Stimulated activated naive B cell treated with anti-CD40 and anti-IgM and Interleukin-4, amounts not matched to agents 10 μg/mL and 1 μg/mL and 100 μg/mL, for 72 hours (primary cell): ENCODE measurements at regions not wholly inside any gene's neighbourhood (a gene's known extent, or its start where the extent isn't known, plus 50 kb on each side); places are given as distances from the start of the nearest gene placed in this dataset.
"Not testable (repeated sequence)": the region's sequence is repeated elsewhere in the genome, so short reads cannot be mapped to it uniquely, and the experiment has no call there.

Experiments used
- ATAC-seq, 2 donors: fragments of 150-1000 bp; cut with Tn5 transposase; replicated peaks; 2 replicates each; pipeline ENCODE4 v1.10.0; 2021; ENCODE audit warnings: moderate library complexity in 1 of 2
- DNase-seq: peaks from one replicate; pipeline ENCODE4 v3.0.0; 2021
- H3K27ac Mint-ChIP-seq: one replicate; pipeline ENCODE4 v1.8.0; 2022; ENCODE audit warnings: mild to moderate bottlenecking, mixed read lengths
- H3K27me3 Mint-ChIP-seq, 2 donors: one replicate each; pipeline ENCODE4 v1.8.0; 2022; ENCODE audit warnings: mixed read lengths in 2 of 2
- H3K36me3 Mint-ChIP-seq, 2 donors: one replicate each; pipeline ENCODE4 v1.8.0; 2022; ENCODE audit warnings: mixed read lengths in 2 of 2, mild to moderate bottlenecking in 1 of 2
- H3K4me1 Mint-ChIP-seq, 2 donors: one replicate each; pipeline ENCODE4 v1.8.0; 2022; ENCODE audit warnings: mixed read lengths in 2 of 2, mild to moderate bottlenecking in 1 of 2
- H3K4me3 Mint-ChIP-seq, 2 donors: one replicate each; pipeline ENCODE4 v1.8.0; 2022; ENCODE audit warnings: mild to moderate bottlenecking in 2 of 2, mixed read lengths in 2 of 2, moderate library complexity in 1 of 2
- H3K9me3 Mint-ChIP-seq, 2 donors: one replicate each; pipeline ENCODE4 v1.8.0; 2022; ENCODE audit warnings: mixed read lengths in 2 of 2, mild to moderate bottlenecking in 1 of 2

DNA sequence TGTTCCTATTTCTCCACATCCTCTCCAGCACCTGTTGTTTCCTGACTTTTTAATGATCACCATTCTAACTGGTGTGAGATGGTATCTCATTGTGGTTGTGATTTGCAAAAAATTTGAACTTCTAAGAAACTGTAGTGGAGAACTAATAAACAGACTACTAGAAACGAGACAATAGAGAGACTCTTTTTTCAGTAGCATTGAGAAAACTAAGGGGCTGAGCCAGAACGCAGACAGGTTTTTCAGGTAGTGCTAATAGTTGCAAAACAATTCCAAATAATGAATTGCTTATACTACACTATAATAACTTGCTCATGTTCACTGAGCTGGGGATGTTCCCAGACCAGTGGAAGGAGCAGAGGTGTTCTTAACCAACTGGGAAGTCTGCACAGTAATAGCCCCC lies 98.8 kb upstream of the DPH5 start:
- ATAC-seq (no peak), DNase-seq (no peak)
- no peaks in the 10 kb centered on the region for H3K9me3 Mint-ChIP-seq
- H3K27ac Mint-ChIP-seq: no peak overlapping the region
- no peaks in the 10 kb centered on the region for H3K36me3 Mint-ChIP-seq
- no peak overlapping the region for H3K4me3 Mint-ChIP-seq
- peaks cover 26 to 42% of the 10 kb centered on the region in 2 donors for H3K4me1 Mint-ChIP-seq
- H3K27me3 Mint-ChIP-seq: no peaks in the 10 kb centered on the region

DNA sequence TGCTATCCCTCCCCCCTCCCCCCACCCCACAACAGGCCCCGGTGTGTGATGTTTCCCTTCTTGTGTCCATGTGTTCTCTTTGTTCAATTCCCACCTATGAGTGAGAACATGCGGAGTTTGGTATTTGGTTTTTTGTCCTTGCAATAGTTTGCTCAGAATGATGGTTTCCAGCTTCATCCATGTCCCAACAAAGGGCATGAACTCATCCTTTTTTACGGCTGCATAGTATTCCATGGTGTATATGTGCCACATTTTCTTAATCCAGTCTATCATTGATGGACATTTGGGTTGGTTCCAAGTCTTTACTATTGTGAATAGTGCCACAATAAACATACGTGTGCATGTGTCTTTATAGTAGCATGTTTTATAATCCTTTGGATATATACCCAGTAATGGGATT lies 98.3 kb upstream of the DPH5 start:
- not testable (repeated sequence) for H3K27me3 Mint-ChIP-seq, H3K4me3 Mint-ChIP-seq, H3K27ac Mint-ChIP-seq, ATAC-seq, H3K36me3 Mint-ChIP-seq, H3K9me3 Mint-ChIP-seq, DNase-seq
- H3K4me1 Mint-ChIP-seq: peaks cover 26 to 47% of the 10 kb centered on the region in 2 donors

DNA sequence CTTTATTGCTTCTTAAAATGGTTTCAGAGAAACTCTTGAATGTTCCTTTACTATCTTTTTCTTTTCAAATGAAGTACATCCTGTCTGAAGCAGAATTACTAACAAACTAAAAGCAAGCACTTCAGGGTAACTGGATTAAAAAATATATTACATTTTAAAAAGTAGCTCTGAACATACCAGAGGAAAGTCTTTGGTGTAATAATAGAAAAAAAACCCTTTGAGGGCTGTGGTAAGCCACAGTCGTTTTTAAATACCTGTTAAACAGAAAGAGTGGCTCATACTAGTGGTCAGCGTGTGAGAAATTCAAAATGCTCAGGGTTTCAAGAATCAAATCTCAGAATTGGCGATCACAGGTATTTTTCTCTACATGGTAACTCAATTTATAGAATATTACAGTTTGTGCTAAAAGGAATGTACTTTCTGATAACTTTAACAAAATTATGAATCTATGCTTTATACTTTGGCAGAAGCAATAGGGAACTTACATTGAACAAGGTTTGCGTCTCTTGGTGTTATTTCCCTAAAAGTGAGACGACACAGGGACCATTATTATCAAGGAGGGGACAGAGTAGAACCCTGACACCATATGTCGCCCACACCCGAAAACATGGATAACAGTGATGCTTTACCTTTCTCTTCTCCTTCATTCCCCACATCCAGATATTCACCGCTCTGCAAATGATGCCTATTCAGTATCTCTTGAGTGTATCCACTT lies 97.0 kb upstream of the DPH5 start:
- Mint-ChIP-seq H3K27ac (no peak overlapping the region), H3K36me3 (no peaks in the 10 kb centered on the region), H3K9me3 (no peaks in the 10 kb centered on the region), H3K27me3 (no peaks in the 10 kb centered on the region), H3K4me3 (peak overlapping the region in 1 of 2 donors; percentile 50), H3K4me1 (peaks cover 20 to 40% of the 10 kb centered on the region in 2 donors)
- peak; percentile 93 to 96 for ATAC-seq
- DNase-seq: no peak

DNA sequence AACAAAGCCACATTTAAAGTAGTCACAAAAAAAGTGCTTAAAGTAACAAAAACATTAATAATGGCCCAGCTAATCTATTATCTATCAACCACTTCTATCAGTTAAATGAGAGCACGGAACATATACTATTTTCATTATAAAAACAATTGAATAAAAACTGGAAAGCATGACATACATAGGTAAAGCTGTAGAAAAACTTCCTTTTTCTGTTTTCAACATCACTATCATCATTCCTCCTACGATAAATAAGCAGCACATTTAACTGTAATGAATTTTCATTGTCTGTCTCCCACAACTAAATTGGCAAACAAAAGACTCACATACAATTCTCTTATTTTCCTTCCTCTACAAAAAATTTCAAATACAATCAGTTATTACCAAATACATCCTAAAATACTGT lies 96.4 kb upstream of the DPH5 start:
- no peaks in the 10 kb centered on the region for H3K36me3 Mint-ChIP-seq
- DNase-seq: no peak
- H3K4me1 Mint-ChIP-seq: peaks cover 20 to 40% of the 10 kb centered on the region in 2 donors
- no peak overlapping the region for H3K27ac Mint-ChIP-seq
- no peaks in the 10 kb centered on the region for H3K27me3 Mint-ChIP-seq
- H3K4me3 Mint-ChIP-seq: peak overlapping the region; percentile 39 to 50
- peak; percentile 54 to 57 for ATAC-seq
- no peaks in the 10 kb centered on the region for H3K9me3 Mint-ChIP-seq

DNA sequence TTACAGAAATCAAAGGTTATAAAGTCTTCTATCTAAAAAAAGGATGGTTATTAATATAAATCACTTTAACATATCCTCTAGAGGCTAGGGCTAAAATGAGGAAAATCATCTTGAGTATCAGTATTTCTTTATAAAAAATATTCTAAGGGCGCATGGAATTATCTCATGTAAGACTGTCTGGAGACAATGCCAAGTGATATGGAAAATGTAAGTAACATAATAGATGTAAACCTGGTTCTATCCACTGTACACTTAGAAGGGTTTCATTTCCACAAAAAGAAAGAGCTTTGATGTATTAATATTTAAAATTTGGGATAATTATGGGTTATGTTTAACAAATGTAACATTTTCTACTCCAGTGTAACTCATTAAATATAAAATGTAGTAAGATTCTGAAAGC lies 95.9 kb upstream of the DPH5 start:
- Mint-ChIP-seq H3K4me3 (peak overlapping the region in 1 of 2 donors; percentile 50), H3K36me3 (no peaks in the 10 kb centered on the region), H3K9me3 (no peaks in the 10 kb centered on the region), H3K27me3 (no peaks in the 10 kb centered on the region), H3K4me1 (peaks cover 20 to 40% of the 10 kb centered on the region in 2 donors), H3K27ac (no peak overlapping the region)
- DNase-seq (no peak), ATAC-seq (peak; percentile 46 to 53)

DNA sequence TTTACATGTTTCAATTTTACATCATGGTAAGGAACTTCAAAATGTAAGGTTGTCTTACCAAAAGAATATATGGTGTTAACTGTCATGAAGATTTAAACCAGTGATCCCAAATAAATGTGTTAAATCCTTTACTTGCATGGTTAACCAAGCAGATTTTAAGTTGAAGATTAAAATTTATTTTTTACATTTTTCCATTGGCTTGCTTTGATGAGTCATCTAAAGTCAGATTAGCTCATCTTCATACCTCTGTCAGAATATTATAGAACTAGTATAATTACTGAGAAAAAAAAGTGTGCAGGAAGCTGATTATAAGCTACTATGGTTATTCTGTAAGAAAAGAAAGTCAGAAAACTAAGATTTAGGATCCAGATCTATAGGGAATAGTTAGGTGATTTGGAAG lies 95.3 kb upstream of the DPH5 start:
- no peaks in the 10 kb centered on the region for H3K36me3 Mint-ChIP-seq
- DNase-seq: no peak
- no peak overlapping the region for H3K4me3 Mint-ChIP-seq
- H3K27me3 Mint-ChIP-seq: no peaks in the 10 kb centered on the region
- H3K4me1 Mint-ChIP-seq: peaks cover 22 to 46% of the 10 kb centered on the region in 2 donors
- H3K27ac Mint-ChIP-seq: peak overlapping the region; percentile 52
- no peak for ATAC-seq
- H3K9me3 Mint-ChIP-seq: no peaks in the 10 kb centered on the region

DNA sequence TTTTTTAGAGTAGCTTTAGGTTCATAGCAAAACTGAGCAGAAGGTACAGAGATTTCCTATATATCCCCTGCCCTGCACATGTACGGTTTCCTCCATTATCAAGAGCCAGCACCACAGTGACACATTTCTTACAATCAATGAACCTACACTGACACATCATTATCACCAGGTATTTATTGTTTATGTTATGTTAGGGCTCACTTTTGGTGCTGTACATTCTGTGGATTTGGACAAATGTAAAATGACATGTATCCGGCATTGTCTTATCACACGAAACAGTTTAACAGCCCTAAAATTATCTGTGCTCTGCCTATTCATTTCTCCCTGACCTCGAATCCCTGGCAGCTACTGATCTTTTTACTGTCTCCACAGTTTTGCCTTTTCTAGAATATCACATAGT lies 93.7 kb upstream of the DPH5 start:
- no peaks in the 10 kb centered on the region for H3K27me3 Mint-ChIP-seq
- ATAC-seq: no peak
- H3K4me3 Mint-ChIP-seq: no peak overlapping the region
- no peaks in the 10 kb centered on the region for H3K9me3 Mint-ChIP-seq
- no peaks in the 10 kb centered on the region for H3K36me3 Mint-ChIP-seq
- no peak for DNase-seq
- peaks cover 21 to 45% of the 10 kb centered on the region in 2 donors for H3K4me1 Mint-ChIP-seq
- no peak overlapping the region for H3K27ac Mint-ChIP-seq

DNA sequence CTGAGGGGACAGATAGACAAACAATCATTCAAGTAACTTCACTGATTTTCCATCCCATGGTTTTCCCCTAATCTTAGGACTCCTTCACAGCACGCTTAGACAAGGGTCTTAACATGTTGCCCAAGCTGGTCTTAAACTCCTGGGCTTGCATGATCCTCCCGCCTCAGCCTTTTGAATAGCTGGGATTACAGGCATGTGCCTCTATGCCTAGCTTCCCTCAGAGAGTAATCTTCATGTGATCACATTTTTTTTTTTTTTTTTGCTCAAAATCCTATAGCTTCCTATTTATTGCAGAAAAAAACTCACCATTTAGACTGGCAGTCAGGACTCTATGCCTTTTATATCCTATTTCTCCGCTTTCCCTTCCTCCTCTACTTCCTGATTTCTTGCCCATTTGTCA lies 90.4 kb upstream of the DPH5 start:
- DNase-seq (no peak), ATAC-seq (no peak)
- peaks cover 24 to 45% of the 10 kb centered on the region in 2 donors for H3K4me1 Mint-ChIP-seq
- H3K9me3 Mint-ChIP-seq: no peaks in the 10 kb centered on the region
- H3K27me3 Mint-ChIP-seq: no peaks in the 10 kb centered on the region
- H3K4me3 Mint-ChIP-seq: no peak overlapping the region
- peaks cover 0 to 4% of the 10 kb centered on the region in 2 donors for H3K36me3 Mint-ChIP-seq
- no peak overlapping the region for H3K27ac Mint-ChIP-seq

DNA sequence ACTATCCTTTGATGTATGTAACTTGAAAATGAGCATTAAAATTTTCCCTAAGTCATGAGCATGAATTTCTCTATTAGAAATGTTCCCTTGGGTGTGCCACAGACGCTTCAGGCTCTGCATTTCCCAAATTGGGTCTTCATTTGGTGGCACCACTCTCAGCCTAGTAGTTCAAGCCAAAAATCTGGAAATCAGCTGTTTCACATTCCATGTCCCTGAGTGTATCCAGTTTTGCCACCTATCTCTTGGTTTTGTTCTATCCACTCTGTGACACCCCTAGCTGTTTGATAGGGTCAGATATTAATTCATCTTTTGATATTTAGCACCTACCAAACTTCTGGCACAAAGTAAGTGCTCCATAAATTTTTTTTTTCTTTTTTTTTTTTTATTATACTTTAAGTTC lies 89.5 kb upstream of the DPH5 start:
- peaks cover 0 to 4% of the 10 kb centered on the region in 2 donors for H3K36me3 Mint-ChIP-seq
- peaks cover 27 to 49% of the 10 kb centered on the region in 2 donors for H3K4me1 Mint-ChIP-seq
- H3K27ac Mint-ChIP-seq: no peak overlapping the region
- peaks cover 0 to 2% of the 10 kb centered on the region in 2 donors for H3K9me3 Mint-ChIP-seq
- ATAC-seq: no peak
- H3K27me3 Mint-ChIP-seq: no peaks in the 10 kb centered on the region
- no peak for DNase-seq
- no peak overlapping the region for H3K4me3 Mint-ChIP-seq

DNA sequence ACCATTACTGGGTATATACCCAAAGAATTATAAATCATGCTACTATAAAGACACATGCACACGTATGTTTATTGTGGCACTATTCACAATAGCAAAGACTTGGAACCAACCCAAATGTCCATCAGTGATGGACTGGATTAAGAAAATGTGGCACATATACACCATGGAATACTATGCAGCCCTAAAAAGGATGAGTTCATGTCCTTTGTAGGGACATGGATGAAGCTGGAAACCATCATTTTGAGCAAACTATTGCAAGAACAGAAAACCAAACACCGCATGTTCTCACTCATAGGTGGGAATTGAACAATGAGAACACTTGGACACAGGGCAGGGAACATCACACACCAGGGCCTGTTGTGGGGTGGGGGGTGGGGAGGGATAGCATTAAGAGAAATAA lies 88.5 kb upstream of the DPH5 start:
- H3K27ac Mint-ChIP-seq, H3K36me3 Mint-ChIP-seq, H3K4me3 Mint-ChIP-seq, H3K9me3 Mint-ChIP-seq, H3K27me3 Mint-ChIP-seq, ATAC-seq, DNase-seq: not testable (repeated sequence)
- peaks cover 28 to 47% of the 10 kb centered on the region in 2 donors for H3K4me1 Mint-ChIP-seq

DNA sequence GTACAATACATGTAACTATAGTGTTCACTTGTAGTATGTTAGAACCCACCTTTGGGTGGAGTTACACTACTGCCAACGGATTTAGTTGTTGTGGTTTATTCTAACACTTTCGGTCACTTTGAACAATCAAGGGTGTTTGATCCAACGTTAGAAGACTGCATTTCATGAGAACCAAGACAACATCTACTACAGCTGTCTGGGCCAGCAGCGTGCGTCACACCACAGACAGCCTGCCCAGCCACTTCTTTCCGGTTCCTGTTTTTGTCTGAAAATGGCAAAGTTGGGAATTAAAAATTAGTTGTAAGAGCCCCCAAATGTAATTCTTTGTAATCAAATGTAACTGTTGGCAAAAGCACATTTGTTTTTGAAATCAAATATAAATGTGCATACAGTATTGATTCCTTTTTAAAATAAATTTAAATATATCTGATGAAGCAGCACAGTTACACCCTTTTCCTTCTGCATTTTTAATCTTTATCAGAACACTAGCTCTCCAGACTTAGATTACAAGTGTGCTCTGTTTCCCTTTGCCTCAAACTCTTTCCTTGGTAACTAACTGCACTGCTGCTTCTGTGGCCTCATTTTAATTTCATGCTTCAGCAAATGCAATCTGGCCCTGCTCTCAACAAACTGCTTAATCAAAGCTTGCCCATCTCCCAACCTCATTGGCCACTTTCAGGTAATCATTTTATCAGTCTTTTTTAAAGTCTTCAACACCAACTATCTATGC lies 86.6 kb upstream of the DPH5 start:
- ATAC-seq: peak; percentile 99 to 100
- H3K27me3 Mint-ChIP-seq: no peaks in the 10 kb centered on the region
- H3K4me3 Mint-ChIP-seq: peak overlapping the region; percentile 44 to 55
- peaks cover 0 to 2% of the 10 kb centered on the region in 2 donors for H3K9me3 Mint-ChIP-seq
- DNase-seq: peak; percentile 63
- H3K27ac Mint-ChIP-seq: peak overlapping the region; percentile 90
- H3K4me1 Mint-ChIP-seq: peaks cover 31 to 44% of the 10 kb centered on the region in 2 donors
- H3K36me3 Mint-ChIP-seq: peaks cover 0 to 4% of the 10 kb centered on the region in 2 donors

DNA sequence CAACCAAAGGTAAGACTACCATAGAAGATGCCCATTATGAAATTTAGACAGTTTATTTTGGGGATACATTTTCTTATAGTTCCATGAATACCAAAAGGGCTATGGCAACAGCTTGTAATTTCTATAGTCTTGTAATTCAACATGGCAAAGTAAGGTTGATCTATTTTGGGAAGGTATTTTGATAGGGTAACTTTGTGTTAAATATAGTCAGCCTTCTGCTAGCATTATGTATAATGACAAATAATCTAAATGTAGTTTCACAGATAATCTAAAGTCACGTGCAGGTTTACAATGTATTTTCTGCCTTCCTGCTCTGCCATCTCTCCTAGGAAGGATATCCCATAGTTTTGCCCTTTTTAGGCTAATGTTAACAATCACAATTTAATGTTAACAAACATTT lies 85.9 kb upstream of the DPH5 start:
- no peak for ATAC-seq
- Mint-ChIP-seq H3K4me3 (peak overlapping the region; percentile 6 to 55), H3K4me1 (peaks cover 31 to 44% of the 10 kb centered on the region in 2 donors)

DNA sequence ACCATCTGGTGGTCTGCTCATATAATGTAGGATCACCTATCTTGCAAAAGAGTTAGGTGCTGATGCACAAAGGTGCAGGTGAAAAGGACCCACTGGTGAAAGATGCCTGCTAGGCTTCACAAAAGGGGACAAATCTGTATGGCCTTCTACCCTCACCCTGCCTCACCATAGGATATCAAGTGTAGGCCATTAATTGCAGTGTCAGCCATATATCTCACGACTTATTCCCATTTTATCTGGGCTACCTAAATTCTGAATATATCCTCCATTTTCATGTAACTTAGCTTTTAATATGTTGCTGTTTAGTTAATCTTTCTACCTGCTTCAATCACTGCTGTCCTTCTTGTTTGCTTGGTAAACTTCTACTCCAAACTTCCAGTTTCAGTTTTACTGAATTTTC lies 84.2 kb upstream of the DPH5 start:
- H3K27me3 Mint-ChIP-seq: no peaks in the 10 kb centered on the region
- DNase-seq (no peak), ATAC-seq (no peak)
- peaks cover 0 to 2% of the 10 kb centered on the region in 2 donors for H3K9me3 Mint-ChIP-seq
- H3K36me3 Mint-ChIP-seq: peaks cover 0 to 4% of the 10 kb centered on the region in 2 donors
- H3K27ac Mint-ChIP-seq: no peak overlapping the region
- H3K4me1 Mint-ChIP-seq: peaks cover 25 to 33% of the 10 kb centered on the region in 2 donors
- H3K4me3 Mint-ChIP-seq: no peak overlapping the region

More for the DNA sequence above, 85.9 kb upstream of the DPH5 start:
- H3K36me3 Mint-ChIP-seq: peaks cover 0 to 4% of the 10 kb centered on the region in 2 donors
- DNase-seq: no peak
- H3K27ac Mint-ChIP-seq: peak overlapping the region; percentile 89
- H3K27me3 Mint-ChIP-seq: no peaks in the 10 kb centered on the region
- H3K9me3 Mint-ChIP-seq: peaks cover 0 to 2% of the 10 kb centered on the region in 2 donors

DNA sequence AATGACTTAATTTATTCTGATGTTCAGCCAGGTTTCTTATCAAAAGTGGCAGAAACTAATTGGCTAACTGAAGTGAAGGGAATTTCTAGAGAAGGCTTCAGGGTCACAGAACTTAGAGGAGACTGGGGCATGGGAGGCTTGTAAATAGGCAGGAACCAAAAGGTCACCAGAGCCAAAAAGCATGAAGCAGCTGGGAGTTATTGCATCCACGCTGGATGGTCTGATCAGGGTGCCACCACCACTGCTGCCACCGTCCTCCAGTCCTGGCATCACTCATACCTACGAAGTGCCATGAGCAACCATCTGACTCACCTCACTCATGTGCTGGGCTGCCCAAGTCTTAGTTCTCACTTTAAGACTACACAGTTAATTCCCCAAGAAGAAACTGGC lies 82.5 kb upstream of the DPH5 start:
- Mint-ChIP-seq H3K9me3 (peaks cover 0 to 2% of the 10 kb centered on the region in 2 donors), H3K27ac (no peak overlapping the region), H3K4me1 (peaks cover 25 to 33% of the 10 kb centered on the region in 2 donors), H3K36me3 (no peaks in the 10 kb centered on the region), H3K27me3 (no peaks in the 10 kb centered on the region), H3K4me3 (no peak overlapping the region)
- DNase-seq (no peak), ATAC-seq (no peak)
